H4 (cell line): ENCODE measurements at regions not wholly inside any gene's neighbourhood (a gene's known extent, or its start where the extent isn't known, plus 50 kb on each side); places are given as distances from the start of the nearest gene placed in this dataset.

ENCODE experiments used
- DNase-seq: peaks from one replicate; pipeline ENCODE4 v3.0.0-alpha.2; 2015; ENCODE audit warnings: low spot score

DNA sequence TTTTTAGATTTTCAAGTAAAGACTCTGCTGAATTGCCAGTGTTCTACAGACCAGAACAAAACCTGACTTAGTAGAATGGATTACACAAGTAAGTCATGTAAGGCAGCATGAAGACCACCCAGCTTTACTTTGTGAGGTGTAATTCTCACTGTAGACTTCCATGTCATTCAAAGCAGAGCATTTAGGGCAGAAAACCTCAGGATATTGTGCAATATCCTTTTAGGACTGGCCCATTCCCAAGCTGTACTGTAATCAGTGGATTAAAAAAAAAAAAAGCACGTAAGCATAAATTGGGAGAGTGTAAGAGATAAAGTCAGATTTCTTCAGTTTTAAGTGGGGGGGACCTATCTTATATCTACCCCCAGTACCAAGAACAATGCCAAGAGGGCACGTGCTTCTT, 380.5 kb upstream of the PRMT6 start:
- peak; percentile 26 for DNase-seq

DNA sequence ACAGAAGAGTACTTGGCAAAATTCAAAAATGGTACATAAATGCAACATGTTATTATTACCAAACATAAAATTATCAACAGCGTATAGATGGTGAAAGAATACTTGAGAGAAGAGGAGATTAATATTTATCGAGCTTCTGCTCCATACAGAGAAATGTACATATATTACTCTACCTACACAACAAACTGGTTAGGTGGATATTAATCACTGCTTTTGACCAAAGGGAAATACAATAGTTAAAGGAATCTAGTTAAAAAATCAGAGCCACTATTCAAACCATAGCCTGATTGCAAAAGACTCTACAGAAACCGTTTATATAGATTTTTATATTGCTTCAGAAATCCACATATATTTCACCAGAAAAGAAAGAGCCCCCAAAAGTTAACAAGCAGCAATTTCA, 379.3 kb upstream of the PRMT6 start:
- DNase-seq = no peak

DNA sequence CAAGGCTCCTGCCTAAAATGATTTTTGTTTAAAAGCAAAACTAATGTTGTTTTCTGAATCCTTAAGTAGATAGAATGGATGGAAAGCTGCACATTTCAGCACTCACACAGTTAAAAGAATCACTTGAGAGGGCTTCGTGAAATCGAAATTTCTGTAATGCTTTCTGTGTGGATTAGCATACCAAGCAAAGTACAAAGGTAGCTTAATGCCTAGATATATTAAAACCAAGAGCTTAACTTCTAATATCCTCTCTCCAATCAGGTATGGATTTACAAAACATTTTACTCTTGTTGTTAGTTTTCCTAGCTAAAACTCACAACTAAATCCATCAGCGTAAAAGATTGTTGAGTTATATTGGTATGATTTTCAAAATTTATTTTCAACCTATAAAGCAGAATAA, 378.8 kb upstream of the PRMT6 start:
- no peak for DNase-seq

DNA sequence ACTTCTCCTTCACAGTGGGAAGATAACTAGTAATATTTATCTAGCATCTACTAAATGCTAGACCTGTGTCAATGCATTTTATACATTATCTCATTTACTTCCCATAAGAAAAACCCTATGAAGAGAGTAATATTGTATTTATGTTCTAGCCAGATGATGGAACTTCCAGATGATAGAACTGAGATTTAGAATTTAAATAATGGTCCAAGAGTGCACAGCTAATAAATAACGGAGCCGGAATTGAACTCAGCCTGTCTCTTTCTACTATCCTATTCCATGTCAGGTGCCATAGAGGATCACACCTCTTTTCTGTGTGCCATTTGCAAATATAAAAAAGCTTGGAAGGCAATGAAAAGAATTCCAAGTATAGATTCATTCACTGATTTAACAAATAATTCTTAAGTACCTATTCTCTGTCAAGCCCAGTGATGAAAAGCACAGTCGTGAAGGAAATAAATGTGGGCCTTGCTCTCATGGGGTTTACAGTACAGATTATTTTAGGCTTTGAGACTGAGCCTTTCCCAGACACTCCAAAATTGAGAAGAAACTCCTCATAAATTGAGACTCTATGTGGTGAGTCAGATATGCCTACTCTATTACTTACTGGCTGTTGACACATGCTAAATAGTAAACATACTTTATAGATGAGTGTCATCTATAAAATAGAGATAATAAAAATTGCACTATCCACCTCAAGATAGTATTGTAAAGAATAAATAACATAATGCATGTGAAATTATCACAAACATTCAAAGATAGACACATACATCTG, 378.0 kb upstream of the PRMT6 start:
- no peak for DNase-seq

DNA sequence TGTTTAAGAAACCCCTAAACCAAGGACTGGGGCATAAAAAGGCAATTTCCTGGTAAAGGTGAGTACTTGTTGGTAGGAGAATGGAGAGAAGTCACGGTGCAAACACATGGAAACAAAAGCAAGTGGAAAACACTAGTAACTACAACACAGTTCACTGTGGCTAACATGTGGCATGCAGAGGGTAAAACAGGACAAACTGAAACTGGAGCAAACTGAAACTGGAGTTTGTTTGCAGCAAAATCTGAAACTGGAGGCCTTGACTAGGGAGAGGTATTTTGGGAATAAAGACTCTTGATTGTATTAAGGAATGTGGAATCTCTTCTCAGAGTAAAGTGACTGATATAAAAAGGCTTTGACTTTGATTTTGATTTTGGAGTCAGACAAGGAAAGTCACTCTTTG, 376.3 kb upstream of the PRMT6 start:
- DNase-seq = peak; percentile 4

DNA sequence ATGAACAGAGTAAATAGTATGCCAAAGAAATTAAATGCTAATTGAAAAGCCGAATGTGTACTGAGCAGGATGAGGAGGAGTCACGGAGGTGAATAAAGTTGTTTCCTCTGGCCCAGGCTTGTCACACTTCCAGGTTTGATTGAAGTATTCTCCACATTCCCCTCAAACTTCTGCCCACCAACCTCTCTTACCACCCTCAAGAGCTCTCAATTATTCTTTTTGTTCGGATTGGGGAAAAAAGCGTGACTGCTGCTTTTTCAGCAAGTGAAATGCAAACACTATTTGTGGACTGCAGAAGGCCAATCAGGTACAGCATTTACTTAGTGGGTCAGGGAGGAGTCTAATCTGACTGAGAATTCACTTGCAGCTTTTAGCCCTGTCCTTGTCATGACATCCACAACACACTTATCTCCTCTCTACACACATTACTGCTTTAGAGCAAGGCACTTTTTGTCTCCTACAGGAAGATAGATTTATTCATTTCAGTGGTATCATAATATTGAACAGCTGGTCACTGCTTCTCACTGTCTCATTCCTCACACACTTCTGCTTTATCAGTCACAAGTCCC, 375.6 kb upstream of the PRMT6 start:
- DNase-seq = no peak

DNA sequence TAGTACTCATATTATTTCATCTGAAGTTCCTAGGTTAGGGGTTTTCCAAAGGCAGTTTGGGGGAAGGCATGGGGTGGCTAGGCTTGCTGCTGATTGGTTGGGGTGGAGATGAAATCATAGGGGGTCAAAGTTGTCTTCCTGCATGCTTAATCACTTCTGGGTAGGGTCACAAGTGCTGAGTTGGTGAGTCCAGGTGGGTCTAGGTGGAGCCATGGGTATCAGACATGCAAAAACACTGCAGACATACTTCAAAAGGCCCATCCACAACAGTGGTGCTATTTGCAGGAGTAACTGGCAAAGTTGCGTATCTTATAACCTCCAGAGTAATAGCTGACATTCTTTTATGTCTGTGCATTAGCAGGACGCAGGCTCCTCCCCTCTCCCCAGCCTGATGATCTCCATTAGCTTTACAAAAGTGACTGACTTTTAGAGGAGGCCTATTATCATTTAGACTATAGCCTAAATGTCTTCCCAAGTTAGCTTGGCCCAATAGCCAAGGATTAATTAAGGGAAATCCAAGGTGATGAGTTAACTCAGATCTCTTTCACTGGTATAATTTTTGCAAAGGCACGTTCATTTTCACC, 374.4 kb upstream of the PRMT6 start:
- DNase-seq = no peak

DNA sequence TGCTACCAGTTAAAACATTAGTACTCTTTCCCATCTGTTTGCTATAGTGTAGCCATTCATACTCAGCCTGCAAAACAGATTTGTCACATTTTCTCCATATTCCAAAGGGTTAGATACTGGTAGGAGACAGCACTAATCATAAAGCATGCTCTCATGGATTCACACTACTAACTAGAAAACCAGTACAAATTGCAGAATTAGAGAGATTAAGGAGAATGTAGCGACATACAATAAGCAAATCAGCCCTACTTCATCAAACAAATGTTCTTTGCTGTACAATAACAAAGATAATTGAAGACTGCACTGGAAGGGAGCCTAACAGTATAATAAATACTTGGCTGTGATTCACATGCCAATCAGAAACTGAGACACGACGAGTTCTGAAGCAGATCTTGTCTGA, 368.0 kb upstream of the PRMT6 start:
- no peak for DNase-seq

DNA sequence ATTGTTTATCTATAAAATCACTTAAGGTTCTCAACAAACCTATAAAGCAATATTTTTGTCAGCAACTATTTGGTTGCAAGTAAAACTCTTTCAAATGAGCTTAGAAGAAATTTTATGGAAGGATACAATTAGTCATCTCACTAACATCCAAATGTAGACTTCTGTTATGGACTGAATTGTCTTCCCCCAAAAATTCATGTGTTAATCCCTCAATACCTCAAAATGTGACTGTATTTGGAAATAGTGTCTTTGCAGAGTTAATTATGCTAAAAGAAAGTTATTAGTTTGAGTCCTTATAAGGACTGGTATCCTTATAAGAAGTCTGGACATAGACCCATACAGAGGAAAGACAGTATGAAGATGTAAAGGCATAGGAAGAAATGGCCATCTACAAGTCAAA, 357.8 kb upstream of the PRMT6 start:
- no peak for DNase-seq

DNA sequence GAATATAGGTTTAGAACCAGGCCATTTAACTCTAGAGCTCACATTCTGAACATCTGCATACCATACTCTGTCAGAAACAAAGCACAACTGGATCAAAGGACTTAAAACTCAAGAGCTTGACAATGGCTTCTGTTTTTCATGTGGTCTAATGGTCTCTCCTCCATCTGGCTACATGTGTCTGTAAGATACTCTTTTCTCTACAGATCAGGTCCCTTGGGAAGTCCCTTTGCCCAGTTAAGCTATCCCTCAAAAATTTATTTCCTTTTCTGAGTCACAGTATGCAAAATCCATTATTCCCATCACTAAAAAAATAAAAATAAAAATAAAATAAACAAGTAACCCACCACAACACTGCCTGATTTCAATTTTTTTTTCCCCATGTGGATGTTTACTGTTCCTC, 357.0 kb upstream of the PRMT6 start:
- DNase-seq = no peak

DNA sequence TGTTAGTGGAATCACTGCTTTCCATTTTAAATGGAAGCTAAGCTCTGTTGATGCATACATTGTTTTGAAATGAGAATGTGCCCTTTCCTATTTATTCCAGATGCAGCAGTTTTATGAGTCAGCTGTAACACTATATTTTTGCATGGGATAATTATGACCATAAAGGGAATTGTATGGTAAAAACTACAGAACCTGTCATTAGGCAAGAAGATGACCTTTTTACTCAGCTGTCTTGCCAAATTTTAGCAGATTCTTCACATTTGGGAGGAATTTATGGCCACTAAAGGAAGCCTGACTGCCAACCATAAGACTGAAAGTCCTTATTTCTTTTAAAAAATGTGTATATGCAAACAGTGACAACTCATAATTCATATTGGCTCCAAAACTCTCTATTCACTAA, 356.3 kb upstream of the PRMT6 start:
- no peak for DNase-seq

DNA sequence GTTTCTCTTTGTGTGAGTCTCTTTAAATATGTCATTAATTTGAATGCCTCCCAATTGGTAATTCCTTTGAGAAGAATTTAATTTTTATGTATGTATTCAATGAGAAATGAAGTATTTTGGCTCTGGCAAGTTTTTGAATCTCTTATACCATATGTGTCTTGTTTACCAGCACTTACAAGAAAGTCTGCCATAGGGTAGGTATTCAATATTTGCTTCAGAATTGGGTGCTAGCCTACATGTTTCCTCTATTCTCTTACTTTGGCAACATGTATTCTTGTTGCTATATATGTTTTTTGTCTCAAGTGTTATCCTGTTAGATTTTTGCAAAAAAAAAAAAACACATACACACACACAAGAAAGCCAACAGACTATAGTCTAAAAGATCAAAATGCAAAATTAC, 350.5 kb upstream of the PRMT6 start:
- DNase-seq = no peak

DNA sequence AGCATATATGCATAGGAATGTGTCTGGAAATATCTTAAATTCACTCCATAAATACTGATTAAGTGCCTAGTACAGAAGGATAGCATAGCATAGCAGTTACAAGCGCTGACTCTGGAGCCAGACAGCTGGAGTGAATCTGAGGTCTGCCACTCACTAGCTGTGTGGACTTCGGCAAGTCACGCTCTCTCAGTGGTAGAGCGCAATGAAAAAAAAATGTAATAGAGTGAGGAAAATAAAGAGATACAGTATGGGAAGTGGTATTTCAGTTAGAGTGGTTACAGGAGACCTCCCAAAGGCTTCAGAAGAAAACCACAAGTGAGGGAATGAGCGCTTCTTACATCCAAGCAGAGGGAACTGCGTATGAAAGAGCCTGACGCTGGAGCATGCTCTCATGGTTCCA, 338.9 kb upstream of the PRMT6 start:
- DNase-seq = peak; percentile 11

DNA sequence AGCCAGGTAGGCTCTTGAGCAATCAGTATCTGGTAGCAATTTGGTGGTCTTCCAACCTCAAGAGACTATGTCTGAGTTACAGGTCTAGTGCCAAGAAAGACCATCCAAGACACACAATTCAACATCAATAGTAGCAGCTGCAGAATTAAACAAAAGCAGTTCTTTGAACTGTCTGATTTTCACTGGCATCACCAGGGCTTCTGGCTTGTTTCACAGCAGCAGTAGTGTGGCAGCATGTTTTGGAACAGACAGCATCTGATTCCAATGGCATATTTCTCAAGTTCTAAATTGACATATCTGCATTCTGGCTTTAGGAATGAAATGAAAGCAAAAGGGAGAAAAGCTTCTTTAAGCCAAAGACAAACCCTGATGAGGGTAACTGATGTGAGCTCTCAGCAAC, 334.7 kb upstream of the PRMT6 start:
- DNase-seq = no peak

DNA sequence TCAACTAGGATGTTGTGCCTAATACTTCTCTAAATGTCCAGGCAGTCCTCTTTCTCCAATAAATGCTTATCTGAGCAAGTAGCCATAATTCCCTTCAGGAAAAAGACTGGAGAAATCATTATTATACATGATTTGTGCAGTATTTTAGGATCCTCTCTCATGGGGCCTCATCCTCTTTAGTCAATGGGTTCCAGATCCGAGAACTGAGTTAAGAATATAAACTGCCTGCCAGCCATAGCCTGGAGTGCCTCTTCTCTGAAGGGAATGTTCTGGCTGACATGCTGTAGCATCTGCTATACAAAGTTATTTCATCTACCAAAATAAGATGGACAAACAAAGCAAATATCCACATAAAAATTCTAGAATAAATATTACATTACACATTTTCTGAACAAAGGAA, 334.0 kb upstream of the PRMT6 start:
- no peak for DNase-seq

DNA sequence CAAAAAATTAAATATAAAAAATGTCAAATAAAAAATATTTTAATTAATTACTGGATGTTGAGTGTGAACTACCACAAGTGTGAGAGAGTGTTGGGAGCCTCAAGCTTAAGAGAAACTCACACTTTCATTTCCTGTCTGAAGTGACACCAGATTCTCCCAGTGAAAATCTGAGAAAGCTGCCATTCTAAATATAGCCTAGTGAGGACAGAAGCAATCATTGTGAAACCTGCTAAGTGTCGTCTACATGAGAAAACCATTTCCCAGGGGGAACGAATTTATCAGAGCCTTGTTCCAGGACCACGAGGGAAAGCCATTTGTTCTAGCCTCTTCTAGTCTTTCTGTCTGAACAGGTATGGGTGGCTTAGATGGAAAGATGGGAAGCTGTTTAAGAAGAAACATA, 329.3 kb upstream of the PRMT6 start:
- no peak for DNase-seq

DNA sequence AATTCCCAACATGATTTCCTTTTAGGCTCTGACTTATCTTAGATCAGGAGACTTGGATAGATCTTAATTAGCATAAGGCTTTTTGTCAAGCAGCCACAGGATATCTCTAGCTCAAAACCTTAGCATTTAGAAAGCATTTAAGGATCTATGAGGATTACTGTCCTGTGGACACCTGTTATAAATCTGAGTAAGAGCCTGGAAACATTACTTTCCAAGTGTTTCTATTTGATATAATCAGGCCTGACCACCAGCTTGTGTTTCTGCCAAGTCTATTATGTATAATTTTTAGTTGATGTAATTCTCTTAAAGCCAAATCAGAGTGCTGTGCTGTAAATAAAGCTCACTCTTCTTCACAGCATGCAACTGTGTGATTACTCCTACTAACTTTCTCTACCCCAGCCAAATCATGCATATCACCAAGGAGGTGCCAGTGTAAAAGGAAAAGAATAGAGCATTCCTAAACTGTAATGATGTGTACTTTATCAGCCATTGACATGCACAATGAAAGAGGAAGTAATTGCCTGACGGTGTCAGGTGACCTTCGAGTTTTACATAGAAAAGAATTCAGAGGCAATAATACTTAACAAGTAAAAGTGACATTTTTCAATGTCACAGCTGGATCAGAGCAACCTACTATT, 309.9 kb upstream of the PRMT6 start:
- peak; percentile 3 for DNase-seq

DNA sequence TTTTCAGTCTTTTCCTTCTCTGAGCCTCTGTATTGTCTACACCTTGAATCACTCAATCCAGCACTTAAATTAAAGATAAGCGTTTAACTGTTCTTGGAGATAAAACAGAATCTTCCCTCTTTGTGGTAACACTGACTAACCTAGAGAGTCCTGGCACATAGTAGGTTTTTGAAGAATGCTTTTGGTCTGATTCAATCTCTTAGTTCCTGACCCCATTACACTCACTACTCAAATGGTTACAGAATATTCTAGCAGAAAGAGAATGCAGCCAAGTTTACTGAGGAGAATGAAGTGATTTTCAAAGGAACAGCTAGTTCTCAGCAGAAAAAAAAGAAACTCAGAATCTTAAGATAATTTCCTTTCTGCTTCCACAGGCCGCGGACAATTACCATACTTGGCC, 309.2 kb upstream of the PRMT6 start:
- no peak for DNase-seq

DNA sequence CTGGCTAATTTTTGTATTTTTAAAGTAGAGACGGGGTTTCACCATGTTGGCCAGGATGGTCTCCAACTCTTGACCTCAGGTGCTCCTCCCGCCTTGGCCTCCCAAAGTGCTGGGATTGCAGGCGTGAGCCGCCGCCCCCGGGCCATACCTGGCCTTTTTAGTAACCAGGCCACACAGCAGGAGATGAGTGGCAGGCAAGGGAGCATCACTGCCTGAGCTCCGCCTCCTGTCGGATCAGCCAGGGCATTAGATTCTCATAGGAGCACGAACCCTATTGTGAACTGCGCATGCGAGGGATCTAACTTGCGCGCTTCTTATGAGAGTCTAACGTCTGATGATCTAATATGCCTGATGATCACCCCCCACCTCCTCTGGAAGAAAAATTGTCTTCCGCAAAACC, 308.7 kb upstream of the PRMT6 start:
- DNase-seq = no peak

DNA sequence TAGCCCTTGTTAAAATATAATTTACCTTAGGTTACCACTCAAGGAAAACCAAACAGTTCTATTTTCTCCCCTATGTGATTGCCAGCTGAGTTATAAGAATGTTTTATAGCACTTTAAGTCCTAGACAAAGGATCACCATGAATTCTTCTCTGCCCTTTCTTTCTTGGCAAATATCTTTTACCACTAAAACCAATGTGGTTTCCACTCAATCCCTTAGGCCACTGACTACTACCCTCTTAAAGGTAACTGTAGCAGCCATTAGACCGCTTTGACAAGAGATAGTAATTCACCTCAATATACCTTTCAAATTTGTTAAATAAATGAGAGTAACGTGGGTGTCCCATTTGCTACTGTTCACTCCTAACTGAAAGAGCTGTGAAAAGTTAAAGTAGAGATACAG, 307.9 kb upstream of the PRMT6 start:
- peak; percentile 3 for DNase-seq

DNA sequence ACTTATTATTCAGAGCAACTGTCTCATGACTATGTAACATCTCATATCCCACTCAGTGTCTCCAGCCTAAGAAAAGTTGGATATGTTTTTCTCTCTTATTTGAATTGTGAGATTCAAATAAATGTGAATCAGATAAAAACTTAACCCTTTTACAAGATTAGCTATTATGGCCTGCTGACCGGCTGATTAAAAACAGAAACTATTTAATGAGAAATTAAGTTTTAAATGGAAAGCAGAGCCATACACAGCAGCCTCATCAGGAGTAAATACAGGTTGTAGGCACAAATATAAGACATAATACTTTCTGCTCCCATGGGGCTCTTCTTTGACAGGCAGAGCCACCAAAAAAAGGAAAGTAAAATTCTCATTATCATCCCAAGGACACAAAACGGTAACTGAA, 307.0 kb upstream of the PRMT6 start:
- no peak for DNase-seq

DNA sequence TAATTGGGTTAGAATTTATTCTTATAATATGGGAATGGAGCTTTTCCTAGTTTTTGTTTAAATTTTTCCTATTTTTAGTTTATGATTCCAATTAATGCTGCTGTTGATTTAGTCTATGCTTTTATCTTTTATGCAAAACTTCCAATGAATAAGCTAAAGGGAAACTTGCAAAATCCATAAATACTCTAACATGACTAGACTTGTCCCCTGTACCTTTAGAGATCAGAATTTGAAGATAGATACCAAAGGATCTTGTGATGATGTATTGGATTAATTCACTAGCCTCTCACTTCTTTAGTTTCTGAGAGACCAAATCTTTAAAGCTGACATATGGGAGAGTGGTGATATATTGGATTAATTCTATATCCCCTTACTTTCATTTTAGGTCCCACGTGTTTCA, 306.6 kb upstream of the PRMT6 start:
- no peak for DNase-seq

DNA sequence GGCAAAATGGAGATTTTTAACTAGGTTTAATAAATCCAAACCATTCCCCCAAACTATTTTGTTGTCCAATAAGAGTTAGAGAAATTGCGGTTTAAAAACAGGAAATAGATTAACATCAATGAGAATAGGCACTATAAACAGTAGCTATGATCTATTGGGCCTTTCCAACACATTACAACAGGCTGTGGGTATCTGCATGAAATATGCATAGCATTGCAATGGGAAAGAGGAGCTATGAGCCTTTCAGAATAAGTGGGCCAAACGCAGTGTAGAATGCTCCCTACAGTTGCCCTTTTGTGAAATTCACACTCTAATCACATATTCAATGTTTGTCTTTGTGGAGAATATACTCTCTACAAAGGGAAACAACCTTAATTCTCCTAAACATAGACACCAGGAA, 305.5 kb upstream of the PRMT6 start:
- DNase-seq = no peak
